ENCODE measurements at regions not wholly inside any gene's neighbourhood (a gene's known extent, or its start where the extent isn't known, plus 50 kb on each side); places are given as distances from the start of the nearest gene placed in this dataset.
A peak's percentile ranks its signal among the peaks of the same experiment; 100 is the strongest.
"Not testable (repeated sequence)": the region's sequence is repeated elsewhere in the genome, so short reads cannot be mapped to it uniquely, and the experiment has no call there.

GRCh38 chr5:34449639-34450038 is 206.5 kb upstream of the RAI14 start:
- ATAC-seq (no peak), DNase-seq (no peak)
- Mint-ChIP-seq H3K36me3 (ENCODE audit: low read depth) (peaks cover 2% of the 10 kb centered on the region), H3K4me3 (no peak overlapping the region), H3K27ac (no peak overlapping the region), H3K27me3 (peaks cover 65% of the 10 kb centered on the region), H3K4me1 (peaks cover 3% of the 10 kb centered on the region)
- no peaks in the 10 kb centered on the region for H3K9me3 ChIP-seq (ENCODE audit: control insufficient read depth, low read length, poor library complexity, severe bottlenecking)

GRCh38 chr5:34450338-34450737 is 205.8 kb upstream of the RAI14 start:
- no peak overlapping the region for H3K27ac Mint-ChIP-seq
- no peak for ATAC-seq
- peaks cover 3% of the 10 kb centered on the region for H3K4me1 Mint-ChIP-seq

GRCh38 chr5:34452170-34452828 is 203.8 kb upstream of the RAI14 start:
- Mint-ChIP-seq H3K4me3 (no peak overlapping the region), H3K36me3 (ENCODE audit: low read depth) (peaks cover 2% of the 10 kb centered on the region), H3K27me3 (peaks cover 70% of the 10 kb centered on the region), H3K27ac (no peak overlapping the region), H3K4me1 (peaks cover 3% of the 10 kb centered on the region)
- H3K9me3 ChIP-seq (ENCODE audit: control insufficient read depth, low read length, poor library complexity, severe bottlenecking) = no peaks in the 10 kb centered on the region
- ATAC-seq = no peak
- no peak for DNase-seq

More at GRCh38 chr5:34450338-34450737, 205.8 kb upstream of the RAI14 start:
- Mint-ChIP-seq H3K27me3 (peaks cover 72% of the 10 kb centered on the region), H3K4me3 (no peak overlapping the region), H3K36me3 (ENCODE audit: low read depth) (peaks cover 2% of the 10 kb centered on the region)
- no peaks in the 10 kb centered on the region for H3K9me3 ChIP-seq (ENCODE audit: control insufficient read depth, low read length, poor library complexity, severe bottlenecking)
- no peak for DNase-seq

- H3K27ac Mint-ChIP-seq = no peak overlapping the region
- peaks cover 2% of the 10 kb centered on the region for H3K36me3 Mint-ChIP-seq (ENCODE audit: low read depth)
- ATAC-seq = no peak
Observed at GRCh38 chr5:34455098-34455497, 201.0 kb upstream of the RAI14 start.

DNA sequence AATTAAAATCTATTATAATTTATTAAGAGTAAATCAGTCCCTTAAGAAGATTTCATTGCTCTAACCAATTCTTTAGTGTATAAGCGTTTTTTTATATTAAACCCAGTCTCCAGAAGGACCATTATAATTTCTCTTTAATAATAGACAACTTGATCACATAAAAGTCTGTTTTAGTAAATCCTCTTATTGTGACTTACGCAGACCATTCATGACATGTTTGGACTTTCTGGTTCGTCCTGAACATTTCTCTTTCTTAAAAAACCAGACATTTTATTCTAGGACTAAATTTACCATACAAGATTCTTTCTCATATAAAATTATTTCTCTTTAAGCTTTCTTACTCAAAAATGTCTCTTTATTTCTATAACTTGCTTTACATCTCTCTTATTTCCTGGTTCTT is 196.2 kb upstream of the RAI14 start:
- H3K27me3 Mint-ChIP-seq = peaks cover 12% of the 10 kb centered on the region
- H3K4me3 Mint-ChIP-seq = no peak overlapping the region
- H3K36me3 Mint-ChIP-seq (ENCODE audit: low read depth) = no peaks in the 10 kb centered on the region
- no peaks in the 10 kb centered on the region for H3K9me3 ChIP-seq (ENCODE audit: control insufficient read depth, low read length, poor library complexity, severe bottlenecking)
- H3K27ac Mint-ChIP-seq = no peak overlapping the region
- no peak for DNase-seq
- H3K4me1 Mint-ChIP-seq = no peaks in the 10 kb centered on the region
- ATAC-seq = no peak

More at GRCh38 chr5:34455098-34455497, 201.0 kb upstream of the RAI14 start:
- H3K9me3 ChIP-seq (ENCODE audit: control insufficient read depth, low read length, poor library complexity, severe bottlenecking) = no peaks in the 10 kb centered on the region
- peaks cover 56% of the 10 kb centered on the region for H3K27me3 Mint-ChIP-seq
- no peak for DNase-seq
- no peak overlapping the region for H3K4me3 Mint-ChIP-seq
- peaks cover 2% of the 10 kb centered on the region for H3K4me1 Mint-ChIP-seq

DNA sequence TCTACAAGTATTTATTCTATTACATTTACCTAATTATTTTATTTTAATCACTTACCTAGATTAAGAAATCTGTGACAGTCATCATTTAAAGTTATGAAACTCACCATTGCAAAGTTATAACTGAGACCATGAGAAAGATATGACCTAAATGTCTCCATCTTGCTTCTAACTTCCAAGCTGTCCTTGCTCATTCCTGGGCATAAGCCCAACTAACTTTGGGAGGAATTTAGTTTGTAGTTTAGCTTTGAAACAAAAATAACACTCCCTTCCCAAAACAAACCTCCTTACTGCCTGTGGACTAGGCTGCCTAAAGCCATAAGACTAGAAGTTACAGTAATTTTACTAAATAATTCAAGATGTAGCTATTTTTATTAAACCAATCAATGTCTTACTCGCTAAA is 195.6 kb upstream of the RAI14 start:
- no peak overlapping the region for H3K4me3 Mint-ChIP-seq
- peaks cover 9% of the 10 kb centered on the region for H3K27me3 Mint-ChIP-seq
- no peaks in the 10 kb centered on the region for H3K36me3 Mint-ChIP-seq (ENCODE audit: low read depth)
- DNase-seq (no peak), ATAC-seq (no peak)
- no peak overlapping the region for H3K27ac Mint-ChIP-seq
- no peaks in the 10 kb centered on the region for H3K9me3 ChIP-seq (ENCODE audit: control insufficient read depth, low read length, poor library complexity, severe bottlenecking)
- H3K4me1 Mint-ChIP-seq = no peaks in the 10 kb centered on the region

DNA sequence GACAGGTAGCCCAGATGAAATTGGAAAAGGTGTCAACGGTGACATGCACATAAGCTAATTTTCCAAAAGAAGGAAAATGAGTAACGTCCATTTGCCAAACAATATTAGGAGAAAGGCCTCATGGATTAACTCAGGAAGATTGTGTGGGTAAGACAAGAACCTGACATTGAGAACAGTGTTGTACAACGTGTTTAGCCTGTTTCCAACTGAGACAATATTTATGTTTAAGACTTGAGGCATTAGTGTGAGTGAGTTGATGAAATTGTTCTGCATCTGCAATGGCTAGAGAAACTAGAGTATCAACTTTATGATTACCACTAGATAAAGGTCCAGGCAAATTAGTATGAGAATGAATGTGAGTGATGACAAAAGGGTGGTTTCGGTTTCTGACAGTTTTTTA is 191.3 kb upstream of the RAI14 start:
- H3K36me3 Mint-ChIP-seq (ENCODE audit: low read depth) = no peaks in the 10 kb centered on the region
- ATAC-seq (no peak), DNase-seq (no peak)
- H3K4me1 Mint-ChIP-seq = no peaks in the 10 kb centered on the region
- H3K27ac Mint-ChIP-seq = peak overlapping the region; percentile 6
- H3K27me3 Mint-ChIP-seq = peaks cover 20% of the 10 kb centered on the region
- H3K9me3 ChIP-seq (ENCODE audit: control insufficient read depth, low read length, poor library complexity, severe bottlenecking) = no peaks in the 10 kb centered on the region
- H3K4me3 Mint-ChIP-seq = no peak overlapping the region

DNA sequence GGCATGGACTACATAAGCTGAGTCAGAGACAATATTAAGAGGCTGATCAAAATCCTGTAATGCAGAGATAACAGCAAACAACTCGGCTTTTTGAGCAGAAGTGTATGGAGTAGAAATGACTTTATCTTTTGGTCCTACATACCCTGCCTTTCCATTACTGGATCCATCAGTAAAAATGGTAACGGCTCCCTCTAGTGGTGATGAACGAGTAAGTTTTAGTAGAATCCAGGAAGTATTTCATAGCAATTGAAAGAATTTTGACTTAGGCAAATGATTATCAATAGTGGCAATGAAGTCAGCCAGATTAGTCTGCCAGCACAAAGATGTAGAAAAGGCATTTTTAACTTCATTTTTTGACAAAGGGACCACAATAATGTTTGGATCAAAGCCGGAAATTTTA is 190.8 kb upstream of the RAI14 start:
- not testable (repeated sequence) for H3K36me3 Mint-ChIP-seq (ENCODE audit: low read depth); H3K4me1 Mint-ChIP-seq; DNase-seq; H3K9me3 ChIP-seq (ENCODE audit: control insufficient read depth, low read length, poor library complexity, severe bottlenecking); ATAC-seq; H3K4me3 Mint-ChIP-seq
- H3K27ac Mint-ChIP-seq = peak overlapping the region; percentile 6
- peaks cover 24% of the 10 kb centered on the region for H3K27me3 Mint-ChIP-seq

DNA sequence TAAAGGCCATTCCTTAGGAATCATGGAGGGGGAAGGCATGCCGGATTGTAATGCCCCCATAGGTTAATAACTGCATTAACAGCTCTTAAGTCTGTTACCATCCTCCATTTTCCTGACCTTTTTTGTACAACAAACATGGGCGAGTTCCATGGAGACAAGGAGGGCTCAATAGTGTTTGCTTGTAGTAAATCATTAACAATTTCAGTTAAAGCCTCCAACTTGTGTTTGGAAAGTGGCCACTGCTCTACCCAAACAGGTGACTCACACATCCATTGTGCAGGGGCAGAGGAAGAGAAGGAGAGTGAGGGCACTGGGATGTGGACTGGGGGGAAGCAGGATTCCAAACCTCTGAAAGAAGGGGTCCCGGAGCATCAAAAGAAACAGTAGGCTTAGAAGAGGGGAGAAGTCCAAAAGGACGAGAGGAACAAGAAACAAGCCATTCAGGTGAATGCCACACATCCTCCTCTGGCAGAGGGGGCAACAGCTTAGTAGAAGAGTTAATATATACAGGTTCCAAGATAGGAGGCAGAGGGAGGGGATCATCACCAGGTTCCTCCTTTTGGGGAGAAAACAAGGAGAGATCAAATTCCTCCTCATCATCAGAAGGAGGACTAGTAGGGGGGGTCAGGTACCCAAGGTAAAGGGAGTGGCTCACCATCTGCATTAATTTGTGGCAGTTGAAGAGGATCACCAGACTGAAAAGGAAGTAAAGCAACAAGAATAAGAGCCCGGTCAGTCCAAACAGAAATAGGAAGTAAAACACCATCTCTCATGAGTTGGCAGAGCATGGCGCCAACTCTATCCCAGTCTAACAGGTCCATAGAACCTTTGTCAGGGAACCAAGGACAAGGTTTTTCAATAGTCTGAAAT is 189.4 kb upstream of the RAI14 start:
- peaks cover 27% of the 10 kb centered on the region for H3K27me3 Mint-ChIP-seq
- not testable (repeated sequence) for H3K9me3 ChIP-seq (ENCODE audit: control insufficient read depth, low read length, poor library complexity, severe bottlenecking); DNase-seq; H3K27ac Mint-ChIP-seq; H3K36me3 Mint-ChIP-seq (ENCODE audit: low read depth); H3K4me1 Mint-ChIP-seq; H3K4me3 Mint-ChIP-seq; ATAC-seq

DNA sequence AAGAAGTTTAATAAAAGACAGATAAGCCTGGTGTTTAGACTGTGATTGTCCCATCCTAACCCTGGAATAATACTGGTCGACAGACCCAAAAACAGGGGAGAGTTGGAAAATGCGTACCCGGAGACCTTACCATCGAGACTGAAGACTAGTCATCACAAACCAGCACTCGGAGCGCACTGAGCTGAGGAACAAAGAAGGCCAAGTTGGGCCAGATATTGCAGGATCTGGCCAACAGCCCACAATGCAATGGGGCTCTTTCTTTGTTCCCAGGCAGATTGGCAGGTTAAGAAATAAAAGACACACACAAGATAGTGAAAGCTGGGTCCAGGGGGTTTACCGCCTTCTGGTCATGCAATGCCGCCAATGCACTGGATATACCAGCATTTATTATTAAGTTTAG is 188.7 kb upstream of the RAI14 start:
- Mint-ChIP-seq H3K36me3 (ENCODE audit: low read depth) (peaks cover 2% of the 10 kb centered on the region), H3K4me3 (no peak overlapping the region), H3K27ac (no peak overlapping the region), H3K27me3 (peaks cover 27% of the 10 kb centered on the region), H3K4me1 (no peaks in the 10 kb centered on the region)
- H3K9me3 ChIP-seq (ENCODE audit: control insufficient read depth, low read length, poor library complexity, severe bottlenecking) = no peaks in the 10 kb centered on the region
- ATAC-seq = no peak
- DNase-seq = no peak

GRCh38 chr5:34467984-34468383 is 188.1 kb upstream of the RAI14 start:
- ATAC-seq; H3K4me1 Mint-ChIP-seq; H3K36me3 Mint-ChIP-seq (ENCODE audit: low read depth); DNase-seq; H3K27ac Mint-ChIP-seq; H3K9me3 ChIP-seq (ENCODE audit: control insufficient read depth, low read length, poor library complexity, severe bottlenecking); H3K4me3 Mint-ChIP-seq: not testable (repeated sequence)
- peaks cover 27% of the 10 kb centered on the region for H3K27me3 Mint-ChIP-seq

- Mint-ChIP-seq H3K4me3 (no peak overlapping the region), H3K27ac (no peak overlapping the region), H3K27me3 (peaks cover 32% of the 10 kb centered on the region), H3K4me1 (peaks cover 2% of the 10 kb centered on the region), H3K36me3 (ENCODE audit: low read depth) (peaks cover 2% of the 10 kb centered on the region)
- H3K9me3 ChIP-seq (ENCODE audit: control insufficient read depth, low read length, poor library complexity, severe bottlenecking) = no peaks in the 10 kb centered on the region
- ATAC-seq = no peak
- no peak for DNase-seq
Observed at GRCh38 chr5:34469971-34470370, 186.2 kb upstream of the RAI14 start.

GRCh38 chr5:34474573-34475021 is 181.5 kb upstream of the RAI14 start:
- DNase-seq = no peak
- H3K4me1 Mint-ChIP-seq = peaks cover 10% of the 10 kb centered on the region

More at GRCh38 chr5:34474573-34475021, 181.5 kb upstream of the RAI14 start:
- Mint-ChIP-seq H3K4me3 (no peak overlapping the region), H3K27ac (no peak overlapping the region), H3K36me3 (ENCODE audit: low read depth) (peaks cover 2% of the 10 kb centered on the region), H3K27me3 (peaks cover 35% of the 10 kb centered on the region)
- ATAC-seq = peak; percentile 56
- H3K9me3 ChIP-seq (ENCODE audit: control insufficient read depth, low read length, poor library complexity, severe bottlenecking) = no peaks in the 10 kb centered on the region

All from T-helper 17 cell (primary cell).